Esophagus muscularis mucosa (tissue), 4 donors: ENCODE measurements at regions not wholly inside any gene's neighbourhood (a gene's known extent, or its start where the extent isn't known, plus 50 kb on each side); places are given as distances from the start of the nearest gene placed in this dataset.

ENCODE experiments used
- DNase-seq: peaks from one replicate; pipeline ENCODE4 v3.0.0-alpha.2; 2017; ENCODE audit errors: extremely low spot score
- H3K27ac ChIP-seq, 4 donors: fragments of 200-600 bp; sonication (generic); replicated peaks in 1 of 4; 1 replicate in 3 of 4; 2 replicates in 1 of 4; pipeline ENCODE4 v1.5.1; 2016 to 2019; ENCODE audit warnings: mild to moderate bottlenecking in 1 of 4
- H3K27me3 ChIP-seq, 4 donors: fragments of 200-600 bp; sonication (generic); one replicate each; pipeline versions ENCODE4 v1.5.1 to v1.6.0; 2016 to 2019
- H3K36me3 ChIP-seq, 4 donors: fragments of 200-600 bp; sonication (generic); one replicate each; pipeline ENCODE4 v1.5.1; 2016 to 2019
- H3K4me1 ChIP-seq, 4 donors: fragments of 200-600 bp; sonication (generic); one replicate each; pipeline ENCODE4 v1.5.1; 2016 to 2019
- H3K4me3 ChIP-seq, 4 donors: fragments of 200-600 bp; sonication (generic); 1 replicate in 2 of 4; 2 replicates in 2 of 4; pipeline ENCODE4 v1.5.1; 2016 to 2019; ENCODE audit warnings: mild to moderate bottlenecking in 4 of 4, moderate library complexity in 1 of 4
- H3K9me3 ChIP-seq, 4 donors: fragments of 200-600 bp; sonication (generic); 1 replicate in 3 of 4; 2 replicates in 1 of 4; pipeline ENCODE4 v1.5.1; 2016 to 2019
- EP300 ChIP-seq: sonication (generic); formaldehyde crosslinking; IDR thresholded peaks from one replicate; pipeline ENCODE4 v1.6.1; 2017; ENCODE audit warnings: antibody characterized with exemption
- POLR2A ChIP-seq: fragments of 450-650 bp; IDR thresholded peaks from one replicate; pipeline ENCODE4 v1.6.1; 2017; ENCODE audit warnings: antibody characterized with exemption, moderate library complexity, mild to moderate bottlenecking, low read depth
- POLR2AphosphoS5 ChIP-seq, 2 donors: sonication (generic); formaldehyde crosslinking; IDR thresholded peaks; one replicate each; pipeline ENCODE4 v1.6.1; 2017; ENCODE audit warnings: antibody characterized with exemption in 2 of 2
- WGBS: methylation state at CpG from one replicate; pipeline ENCODE4 v1.1.5; 2018; 5-methylcytosine and 5-hydroxymethylcytosine counted together
- intact Hi-C: fragments of 100-400 bp; cut with DNase I; formaldehyde crosslinking; loops from one replicate; pipeline ENCODE4 v1.15.1; 2023
- TF ChIP-seq, protein P1 (sequence below), 3 experiments: fragments of 200-600 bp in 2 of 3; fragments of 450-650 bp in 1 of 3; sonication (generic) in 2 of 3; IDR thresholded peaks; one replicate each; pipeline ENCODE4 v1.5.1; 2017 to 2019; ENCODE audit warnings: antibody characterized with exemption in 3 of 3, mild to moderate bottlenecking in 2 of 3, moderate library complexity in 1 of 3

DNA sequence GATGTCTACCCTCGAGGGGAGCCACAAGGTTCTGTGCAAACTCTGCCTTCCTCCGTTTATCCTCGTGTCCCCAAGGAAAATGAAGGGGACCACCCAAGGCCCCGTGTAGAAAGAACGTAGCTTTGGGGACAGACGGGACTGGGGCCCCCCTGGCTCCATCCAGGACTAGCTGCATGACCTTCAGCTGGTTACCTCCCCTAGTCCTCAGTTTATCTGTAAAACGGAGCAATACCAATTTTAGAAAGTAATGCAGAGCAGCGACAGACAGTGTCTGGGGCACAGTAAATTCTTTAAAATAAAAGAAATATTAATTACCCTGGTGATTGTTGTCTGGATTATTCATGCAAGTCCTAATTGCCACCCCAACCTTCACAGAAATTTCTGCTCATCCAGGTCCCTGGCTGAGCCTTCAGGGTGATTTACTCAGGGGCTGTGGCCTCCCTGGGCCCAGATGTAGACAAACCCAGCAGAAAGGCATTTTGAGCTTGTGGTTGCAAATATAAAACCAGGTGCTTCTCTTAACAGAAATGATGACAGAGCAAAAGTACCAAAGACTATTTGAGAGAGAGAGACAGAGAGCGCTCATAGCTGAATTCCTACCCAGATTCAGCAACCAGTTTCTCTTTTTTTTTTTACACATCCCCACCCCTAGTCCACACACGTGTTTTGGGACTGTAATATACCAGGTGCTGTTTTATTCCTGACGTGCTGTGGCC is 155.1 kb upstream of the SMIM23 start:
- no peak for DNase-seq
- intact Hi-C loops: loop anchor here (5.0 to 10.0 kb wide), 2 partner anchors 217 to 274 kb away; no protein-coding TSS in a partner anchor

DNA sequence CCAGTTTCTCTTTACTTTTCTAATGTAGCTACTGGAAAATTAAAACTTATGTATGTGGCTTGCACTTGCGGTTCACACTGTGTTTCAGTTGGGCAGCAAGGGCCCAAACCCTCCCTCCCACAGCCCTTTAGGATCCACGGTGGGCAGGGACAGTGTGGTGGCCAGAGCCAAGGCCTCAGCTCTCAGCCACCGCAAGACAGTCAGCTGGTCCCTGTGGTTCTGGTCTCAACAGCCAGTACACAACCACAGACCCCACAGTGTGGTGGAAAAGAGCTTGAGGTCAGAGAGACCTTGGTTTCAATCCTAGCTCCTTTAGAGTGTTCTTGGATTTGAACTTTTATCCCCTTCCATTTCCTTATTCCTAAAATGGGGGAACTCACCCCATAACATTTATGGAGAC is 153.0 kb upstream of the SMIM23 start:
- Histone ChIP-seq H3K9me3 (no peaks in the 10 kb centered on the region), H3K4me1 (peaks cover 6 to 14% (median 10%) of the 10 kb centered on the region in 4 donors), H3K27ac (no peak overlapping the region), H3K36me3 (no peaks in the 10 kb centered on the region), H3K27me3 (peaks cover 0 to 97% (median 8%) of the 10 kb centered on the region in 4 donors), H3K4me3 (no peak overlapping the region)
- no peak for DNase-seq
- 67% methylated on average over 3 of the region's 3 CpGs for WGBS
- TF ChIP-seq POLR2A (no peak), POLR2AphosphoS5 (IDR thresholded peaks at IDR 0.05) (no peak)
- TF ChIP-seq, protein P1, sequence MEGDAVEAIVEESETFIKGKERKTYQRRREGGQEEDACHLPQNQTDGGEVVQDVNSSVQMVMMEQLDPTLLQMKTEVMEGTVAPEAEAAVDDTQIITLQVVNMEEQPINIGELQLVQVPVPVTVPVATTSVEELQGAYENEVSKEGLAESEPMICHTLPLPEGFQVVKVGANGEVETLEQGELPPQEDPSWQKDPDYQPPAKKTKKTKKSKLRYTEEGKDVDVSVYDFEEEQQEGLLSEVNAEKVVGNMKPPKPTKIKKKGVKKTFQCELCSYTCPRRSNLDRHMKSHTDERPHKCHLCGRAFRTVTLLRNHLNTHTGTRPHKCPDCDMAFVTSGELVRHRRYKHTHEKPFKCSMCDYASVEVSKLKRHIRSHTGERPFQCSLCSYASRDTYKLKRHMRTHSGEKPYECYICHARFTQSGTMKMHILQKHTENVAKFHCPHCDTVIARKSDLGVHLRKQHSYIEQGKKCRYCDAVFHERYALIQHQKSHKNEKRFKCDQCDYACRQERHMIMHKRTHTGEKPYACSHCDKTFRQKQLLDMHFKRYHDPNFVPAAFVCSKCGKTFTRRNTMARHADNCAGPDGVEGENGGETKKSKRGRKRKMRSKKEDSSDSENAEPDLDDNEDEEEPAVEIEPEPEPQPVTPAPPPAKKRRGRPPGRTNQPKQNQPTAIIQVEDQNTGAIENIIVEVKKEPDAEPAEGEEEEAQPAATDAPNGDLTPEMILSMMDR (IDR thresholded peaks at IDR 0.05): no peak
- intact Hi-C loops: loop anchor here (5.0 to 10.0 kb wide), 2 partner anchors 215 to 272 kb away; no protein-coding TSS in a partner anchor

More for the DNA sequence above, 155.1 kb upstream of the SMIM23 start:
- peaks cover 0 to 87% (median 8%) of the 10 kb centered on the region in 4 donors for H3K27me3 ChIP-seq
- TF ChIP-seq, protein P1 (IDR thresholded peaks at IDR 0.05): no peak
- TF ChIP-seq POLR2AphosphoS5 (IDR thresholded peaks at IDR 0.05) (no peak), EP300 (no peak)
- H3K4me3 ChIP-seq: peak overlapping the region in 2 of 4 donors; percentile 17 to 40
- H3K4me1 ChIP-seq: peaks cover 6 to 14% (median 10%) of the 10 kb centered on the region in 4 donors
- H3K27ac ChIP-seq: no peak overlapping the region
- H3K36me3 ChIP-seq: no peaks in the 10 kb centered on the region
- no peaks in the 10 kb centered on the region for H3K9me3 ChIP-seq
- 59% methylated on average over 8 of the region's 11 CpGs for WGBS

DNA sequence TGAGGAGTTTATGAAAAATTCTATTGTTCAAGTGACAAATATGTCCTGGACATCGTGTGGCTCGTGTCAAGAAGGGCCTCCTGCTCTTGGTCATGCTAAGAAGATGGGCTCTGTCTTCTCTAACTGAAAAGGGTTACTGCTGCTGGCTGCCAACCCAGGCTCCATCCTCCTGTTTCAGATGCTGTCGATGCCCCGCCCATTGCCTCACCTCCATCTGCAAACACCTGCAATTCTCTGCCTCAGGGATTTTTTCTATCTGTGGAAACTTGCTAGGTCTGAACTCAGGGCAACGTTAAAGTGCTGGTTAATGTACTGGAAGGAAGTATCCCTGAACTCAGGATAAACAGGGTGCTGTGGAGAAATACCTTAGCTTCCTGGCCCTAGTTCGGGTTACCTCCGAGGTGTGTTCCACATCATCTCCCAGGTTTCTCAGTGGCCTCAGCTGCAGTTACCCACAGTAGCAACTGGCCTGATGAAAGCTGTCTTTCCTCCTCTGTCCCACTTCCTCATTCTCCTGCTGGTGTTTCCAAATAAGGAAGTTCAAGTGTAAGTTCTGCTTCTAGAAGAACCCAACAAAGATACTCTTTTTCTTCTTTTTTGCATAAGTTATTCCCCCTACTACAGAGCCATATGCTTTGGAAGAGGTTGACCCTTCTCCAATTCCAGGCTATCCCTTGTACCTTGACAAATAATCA is 151.7 kb upstream of the SMIM23 start:
- TF ChIP-seq POLR2AphosphoS5 (IDR thresholded peaks at IDR 0.05) (no peak), POLR2A (no peak), EP300 (no peak)
- TF ChIP-seq, protein P1 (IDR thresholded peaks at IDR 0.05): no peak

DNA sequence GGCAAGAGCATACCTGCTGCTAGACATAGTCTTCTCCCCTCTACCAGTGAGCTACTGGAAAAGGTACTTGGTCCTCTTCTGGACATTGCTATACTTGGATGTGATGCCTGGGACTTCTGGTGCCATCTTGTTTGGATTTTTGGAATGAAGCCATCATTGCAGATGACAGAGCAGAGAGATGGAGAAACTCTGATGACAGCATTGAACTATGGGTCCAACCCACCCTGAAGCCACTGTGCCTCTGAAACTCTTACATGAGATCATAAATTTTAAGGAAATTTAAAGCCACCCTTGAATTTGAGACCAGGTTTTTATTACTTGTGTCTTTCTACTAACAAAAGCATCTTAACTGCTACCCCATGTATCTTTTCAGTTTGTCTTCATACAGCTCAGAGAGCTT is 151.1 kb upstream of the SMIM23 start:
- H3K27ac ChIP-seq: no peak overlapping the region
- intact Hi-C loops: loop anchor here (5.0 to 10.0 kb wide), 2 partner anchors 213 to 270 kb away; no protein-coding TSS in a partner anchor

More for the DNA sequence above, 151.7 kb upstream of the SMIM23 start:
- no peak for DNase-seq
- Histone ChIP-seq H3K9me3 (no peaks in the 10 kb centered on the region), H3K4me1 (peaks cover 7 to 14% (median 12%) of the 10 kb centered on the region in 4 donors), H3K27ac (no peak overlapping the region), H3K36me3 (no peaks in the 10 kb centered on the region), H3K27me3 (peaks cover 0 to 84% (median 8%) of the 10 kb centered on the region in 4 donors), H3K4me3 (no peak overlapping the region)
- 87% methylated on average over 7 of the region's 7 CpGs for WGBS
- intact Hi-C loops: loop anchor here (5.0 to 10.0 kb wide), 2 partner anchors 213 to 271 kb away; no protein-coding TSS in a partner anchor

More for the DNA sequence above, 151.1 kb upstream of the SMIM23 start:
- Histone ChIP-seq H3K4me1 (peaks cover 11 to 18% (median 14%) of the 10 kb centered on the region in 4 donors), H3K27me3 (peaks cover 0 to 78% (median 8%) of the 10 kb centered on the region in 4 donors), H3K36me3 (no peaks in the 10 kb centered on the region), H3K4me3 (no peak overlapping the region), H3K9me3 (no peaks in the 10 kb centered on the region)
- TF ChIP-seq POLR2AphosphoS5 (IDR thresholded peaks at IDR 0.05) (no peak), POLR2A (no peak), EP300 (no peak)
- TF ChIP-seq, protein P1 (IDR thresholded peaks at IDR 0.05): no peak
- DNase-seq: no peak
